Stimulated activated CD8-positive, alpha-beta memory T cell treated with anti-CD3 and anti-CD28 coated beads, Interleukin-12 subunit alpha, Interleukin-12 subunit beta, amount 100 ng/mL, for 4 hours (primary cell): ENCODE measurements at regions not wholly inside any gene's neighbourhood (a gene's known extent, or its start where the extent isn't known, plus 50 kb on each side); places are given as distances from the start of the nearest gene placed in this dataset.
A peak's percentile ranks its signal among the peaks of the same experiment; 100 is the strongest.
"Not testable (repeated sequence)": the region's sequence is repeated elsewhere in the genome, so short reads cannot be mapped to it uniquely, and the experiment has no call there.

Experiments used
- DNase-seq: peaks from one replicate; pipeline ENCODE4 v3.0.0-alpha.2; 2020; ENCODE audit warnings: low read depth

GRCh38 chr15:38814891-38815290, 250.3 kb upstream of the RASGRP1 start:
- DNase-seq, result no peak

DNA sequence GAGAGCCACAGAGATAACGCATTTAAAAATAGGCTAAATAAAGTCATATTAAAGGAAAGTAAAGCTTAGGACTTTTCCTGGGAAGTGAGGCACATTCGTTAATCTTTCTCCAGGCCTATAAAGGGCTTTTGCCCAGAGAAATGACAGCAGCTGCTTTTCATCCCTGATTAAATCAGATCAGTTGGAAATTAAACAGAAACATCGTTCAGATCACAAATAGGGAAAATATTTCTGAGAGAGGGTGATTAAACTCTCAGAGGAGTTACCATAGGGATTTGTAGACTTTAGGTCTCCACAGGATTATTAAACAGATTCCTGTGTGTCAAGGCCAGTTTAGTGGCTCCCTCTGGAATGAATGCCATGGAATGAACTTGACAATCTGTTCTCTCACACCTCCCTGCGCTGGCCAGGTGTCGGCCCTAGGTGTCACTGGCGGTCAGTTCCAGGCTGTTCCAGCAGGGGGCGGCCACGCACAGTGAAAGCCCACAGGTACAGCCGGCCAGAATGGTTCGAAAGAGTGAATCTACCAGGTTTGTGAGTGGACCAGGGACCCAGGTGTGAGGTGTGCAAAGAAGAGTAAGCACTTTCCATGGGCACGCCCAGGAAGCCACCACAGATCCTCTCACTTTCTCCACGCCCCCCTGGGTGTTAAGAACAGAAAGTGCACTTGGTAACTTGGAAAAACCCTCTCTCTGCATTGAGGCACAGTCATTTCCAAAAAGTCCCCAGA, 253.0 kb upstream of the RASGRP1 start:
- DNase-seq, result peak; percentile 50

- DNase-seq, result no peak
Measured at GRCh38 chr15:38818157-38818790, 253.7 kb upstream of the RASGRP1 start.

GRCh38 chr15:38819387-38819950, 254.9 kb upstream of the RASGRP1 start:
- DNase-seq, result no peak

DNA sequence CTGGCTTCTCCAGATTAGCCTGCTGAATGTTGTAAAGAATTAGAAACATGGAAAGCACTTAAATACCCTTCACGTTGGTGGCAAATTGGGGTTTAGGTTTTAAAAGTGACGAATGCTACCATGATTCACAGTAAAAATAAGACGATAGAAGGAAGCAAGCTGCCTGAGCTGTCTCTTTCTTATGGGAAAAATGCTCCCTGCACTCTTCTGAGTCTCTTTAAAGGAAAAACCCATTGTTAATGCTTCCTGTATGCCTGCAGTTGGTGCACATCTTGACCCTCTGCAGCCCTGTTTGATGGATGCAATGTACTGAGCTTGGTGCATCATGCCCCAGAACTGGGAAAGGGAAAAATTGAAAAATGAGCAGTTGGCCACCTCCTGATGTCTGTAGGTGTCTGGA, 258.6 kb upstream of the RASGRP1 start:
- no peak for DNase-seq

DNA sequence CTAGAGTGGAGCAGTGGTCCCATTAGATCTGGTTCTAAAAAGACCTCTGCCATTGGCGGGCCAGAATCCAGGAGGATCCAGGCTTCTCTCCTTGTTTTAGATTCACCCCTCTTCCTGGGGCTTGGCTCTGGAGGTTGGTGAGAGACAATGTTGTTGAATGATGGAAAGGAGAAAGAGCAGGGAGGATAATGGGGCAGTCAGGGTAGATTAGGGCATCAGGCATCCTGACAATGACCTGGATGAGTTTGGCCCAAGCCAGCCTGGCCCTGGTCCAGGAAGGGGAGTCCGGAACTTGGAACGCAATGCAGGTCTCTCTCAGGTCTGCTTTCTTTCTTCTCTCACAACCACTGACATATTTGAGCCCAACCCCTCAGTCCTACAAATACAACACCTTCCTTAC, 260.1 kb upstream of the RASGRP1 start:
- no peak for DNase-seq

DNA sequence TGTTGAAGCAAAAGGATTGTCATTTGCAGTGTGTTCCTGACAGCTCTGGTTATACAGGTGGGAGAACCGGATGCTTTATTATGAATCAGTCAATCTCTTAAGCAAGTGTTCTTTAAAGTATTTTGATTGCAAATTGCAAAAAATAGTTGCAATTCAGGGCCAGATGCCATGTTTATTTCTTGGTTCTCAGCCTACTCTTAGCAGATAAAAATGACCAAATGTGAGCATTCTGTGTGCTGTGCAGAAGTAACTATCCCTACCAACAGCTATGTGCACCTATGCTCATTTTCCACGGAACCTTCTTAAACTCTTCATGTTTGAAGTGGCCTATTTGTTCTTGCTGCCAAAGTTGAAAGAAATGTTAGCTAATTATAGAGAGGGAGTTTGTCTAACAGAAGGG, 262.3 kb upstream of the RASGRP1 start:
- DNase-seq, result no peak

DNA sequence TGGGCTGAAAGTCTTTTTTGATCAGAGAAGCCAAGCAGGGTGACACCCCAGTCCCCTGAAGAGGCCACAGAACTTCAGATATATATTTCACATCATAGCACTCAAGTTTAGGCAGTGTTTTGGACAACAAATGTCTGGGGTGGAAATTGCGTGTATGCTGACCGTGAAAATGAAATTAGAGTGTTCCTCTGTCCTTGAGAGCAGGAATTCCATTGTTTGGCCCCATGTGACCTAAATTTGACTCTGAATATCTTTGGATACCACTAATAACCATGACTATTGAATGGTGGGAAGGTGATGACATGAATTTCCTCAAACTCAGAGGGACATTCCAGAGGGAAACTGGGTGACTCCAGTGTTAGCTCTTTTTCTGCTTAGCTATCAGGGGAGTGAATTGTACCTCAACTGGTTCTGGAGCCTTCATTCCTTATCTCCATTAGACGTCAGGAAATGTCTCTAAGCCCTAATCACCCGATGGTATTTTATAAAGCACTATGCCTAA, 263.5 kb upstream of the RASGRP1 start:
- no peak for DNase-seq

DNA sequence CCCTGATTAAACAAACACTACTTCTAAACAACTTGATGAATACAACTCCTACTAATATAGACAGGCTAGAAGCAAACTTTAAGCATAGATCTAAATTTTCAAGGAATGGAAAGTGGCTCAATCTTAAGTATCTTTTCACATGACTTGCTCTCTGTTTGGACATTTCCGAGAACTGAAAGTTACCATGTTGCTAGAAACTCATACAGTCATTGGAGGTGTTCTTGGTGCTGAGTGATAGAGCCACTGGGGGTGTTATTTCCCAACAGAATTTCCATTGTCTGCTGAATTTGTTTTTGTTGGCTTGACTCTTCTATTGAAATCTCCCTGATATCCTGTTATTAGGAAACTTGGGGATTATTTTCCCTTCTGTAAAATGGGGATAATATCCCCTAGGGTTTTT, 264.5 kb upstream of the RASGRP1 start:
- no peak for DNase-seq

DNA sequence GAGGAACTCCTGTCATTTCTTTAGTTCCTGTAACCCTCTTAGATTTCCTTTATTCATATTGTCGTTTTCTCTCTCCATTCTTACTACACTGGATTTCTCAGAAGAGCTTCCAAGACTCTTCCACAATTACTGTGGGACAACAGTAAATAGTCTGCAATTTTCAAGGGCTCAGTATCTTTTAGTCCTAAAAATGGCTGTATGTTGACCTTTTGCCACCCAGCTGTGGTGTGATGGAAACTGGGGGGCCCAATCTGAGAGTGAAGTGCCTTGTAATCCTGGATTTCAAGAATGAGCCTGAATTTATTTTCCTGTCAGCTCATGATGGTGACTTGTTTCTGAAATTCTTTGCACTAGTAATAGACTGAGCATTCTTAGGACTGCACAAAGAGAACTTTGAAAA, 277.6 kb upstream of the RASGRP1 start:
- DNase-seq, result no peak

- DNase-seq, result no peak
Measured at GRCh38 chr15:38843051-38843501, 278.5 kb upstream of the RASGRP1 start.

DNA sequence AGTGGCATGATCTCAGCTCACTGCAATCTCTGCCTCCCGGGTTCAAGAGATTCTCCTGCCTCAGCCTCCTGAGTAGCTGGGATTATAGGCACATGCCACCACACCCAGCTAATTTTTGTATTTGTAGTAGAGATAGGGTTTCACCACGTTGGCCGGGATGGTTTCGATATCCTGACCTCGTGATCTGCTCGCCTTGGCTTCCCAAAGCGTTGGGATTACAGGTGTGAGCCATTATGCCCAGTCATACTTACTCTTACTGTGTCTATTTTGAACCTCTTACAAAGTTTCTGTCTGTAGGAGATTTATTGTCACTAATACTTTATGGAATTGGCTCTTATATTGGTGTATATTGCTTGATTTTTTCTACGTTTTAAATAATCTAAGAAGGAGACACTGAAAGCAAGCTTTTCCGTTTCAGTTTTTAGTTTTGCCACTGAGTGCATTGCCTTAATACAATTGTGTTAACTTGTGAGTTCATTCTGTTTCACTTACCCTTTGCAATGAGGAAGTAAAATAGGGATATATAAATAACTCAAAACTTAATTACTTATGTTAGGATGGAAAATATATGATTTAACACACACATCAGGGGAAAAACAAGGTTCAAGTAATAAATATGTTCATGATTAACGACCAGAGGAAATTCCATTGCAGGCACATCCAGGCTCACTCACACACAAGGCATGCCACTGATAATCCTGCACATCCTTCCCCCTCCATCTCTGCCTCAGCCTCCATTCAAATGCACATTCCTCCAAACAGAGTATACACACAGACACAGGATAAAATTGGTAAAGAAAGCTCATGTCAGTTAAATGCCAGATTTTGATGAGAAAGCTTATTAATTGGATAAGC, 279.3 kb upstream of the RASGRP1 start:
- no peak for DNase-seq

DNA sequence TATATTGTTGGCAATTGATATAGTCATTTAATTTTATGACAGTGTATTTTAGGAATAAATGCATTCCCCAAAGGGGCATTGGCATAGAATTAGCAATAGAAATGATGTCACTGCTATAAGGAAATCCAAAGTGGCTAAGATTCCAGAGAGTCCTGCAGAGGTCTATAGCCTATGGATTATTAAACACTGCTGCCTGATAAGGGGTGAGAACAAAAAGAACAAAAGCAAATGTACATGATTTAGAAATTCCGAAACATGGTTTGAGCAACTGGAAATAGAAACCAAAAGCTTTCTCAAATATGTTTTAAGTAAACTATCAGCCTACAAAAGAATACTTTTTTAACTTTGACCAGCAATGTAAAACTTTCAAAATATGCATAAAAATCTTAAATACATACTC, 280.1 kb upstream of the RASGRP1 start:
- DNase-seq, result no peak

DNA sequence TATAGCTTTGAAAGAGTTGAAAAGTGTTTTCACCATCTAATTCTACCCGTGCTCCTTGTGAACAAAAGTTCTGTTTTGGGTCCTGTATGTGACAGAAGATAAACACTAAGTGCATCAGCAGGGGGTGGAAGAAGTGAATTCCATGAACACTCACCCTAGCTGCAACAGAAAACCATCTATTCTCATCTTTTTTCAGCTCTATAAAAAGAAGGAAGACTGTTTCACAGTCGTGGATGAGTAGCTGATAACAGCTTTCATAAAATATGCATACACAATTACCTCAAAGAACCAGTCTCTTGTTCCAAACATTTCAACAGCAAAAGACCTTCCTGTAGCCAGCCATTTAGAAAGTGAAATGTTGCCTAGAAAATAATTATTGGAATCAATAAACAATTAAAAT, 281.7 kb upstream of the RASGRP1 start:
- no peak for DNase-seq

GRCh38 chr15:38847666-38848065, 283.1 kb upstream of the RASGRP1 start:
- DNase-seq, result no peak

GRCh38 chr15:38849046-38849445, 284.4 kb upstream of the RASGRP1 start:
- DNase-seq, result no peak

- not testable (repeated sequence) for DNase-seq
Measured at GRCh38 chr15:38852188-38852587, 287.6 kb upstream of the RASGRP1 start.

GRCh38 chr15:38853608-38854007, 289.0 kb upstream of the RASGRP1 start:
- no peak for DNase-seq

- no peak for DNase-seq
Measured at GRCh38 chr15:38854506-38854905, 289.9 kb upstream of the RASGRP1 start.

DNA sequence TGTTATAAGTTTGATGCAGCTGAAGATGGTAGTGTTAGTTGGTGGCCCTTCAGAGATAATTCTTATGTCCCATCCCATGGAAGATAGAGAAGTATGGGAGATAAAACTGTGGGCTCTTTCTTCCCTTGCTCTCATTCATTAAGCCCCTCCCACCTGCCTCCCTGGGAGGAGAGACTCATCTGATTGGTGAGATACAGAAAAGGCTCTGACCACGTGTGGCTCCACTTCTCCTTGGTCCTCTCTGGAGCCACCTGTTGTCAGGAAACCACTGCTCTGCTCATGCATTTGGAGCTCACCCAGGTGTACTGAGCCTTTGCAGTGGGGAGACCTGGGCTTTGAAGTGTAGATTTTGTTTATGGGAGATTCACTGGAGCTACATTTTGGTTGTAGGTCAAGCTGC, 293.2 kb upstream of the RASGRP1 start:
- DNase-seq, result no peak

- DNase-seq, result no peak
Measured at GRCh38 chr15:38859574-38859973, 295.0 kb upstream of the RASGRP1 start.

DNA sequence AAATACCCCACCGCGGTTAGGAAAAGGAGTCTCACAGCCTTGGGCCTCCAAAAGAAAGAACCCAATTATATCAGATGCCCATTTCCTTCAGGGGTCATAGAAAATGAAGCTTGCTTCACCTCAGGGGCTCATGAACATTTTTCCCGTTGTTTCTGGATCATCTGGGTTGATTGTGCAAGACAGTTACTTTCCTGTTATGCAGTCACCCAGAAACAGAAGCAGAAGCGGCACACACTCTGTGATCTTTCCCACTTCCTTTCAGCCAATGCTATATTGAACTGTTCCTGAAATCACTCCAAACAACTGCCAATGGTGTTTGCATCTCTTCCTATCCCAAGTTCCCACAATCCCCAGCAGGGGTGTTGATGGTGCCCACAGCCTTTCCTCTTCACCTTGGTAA, 295.6 kb upstream of the RASGRP1 start:
- no peak for DNase-seq
